GM23338 (cell line): ENCODE measurements at regions not wholly inside any gene's neighbourhood (a gene's known extent, or its start where the extent isn't known, plus 50 kb on each side); places are given as distances from the start of the nearest gene placed in this dataset.

ENCODE experiments used
- ATAC-seq: fragments of 200-7000 bp; cut with Tn5 transposase; 3 replicates; pipeline ENCODE4 v1.9.1; 2020
- DNase-seq: peaks from one replicate; pipeline ENCODE4 v3.0.0-alpha.2; 2015; ENCODE audit warnings: low spot score
- H2AFZ ChIP-seq: fragments of 200-600 bp; sonication (generic); 2 replicates; pipeline ENCODE4 v1.8.0; 2016; ENCODE audit warnings: antibody characterized with exemption, mild to moderate bottlenecking, moderate library complexity
- H3F3A ChIP-seq: fragments of 200-600 bp; sonication (generic); replicated peaks from 2 replicates; pipeline ENCODE4 v1.8.0; 2017; ENCODE audit warnings: antibody characterized with exemption, mixed run types, low read depth
- H3K27ac ChIP-seq: fragments of 200-600 bp; sonication (generic); 2 replicates; pipeline ENCODE4 v1.6.1; 2016; ENCODE audit warnings: low read depth
- H3K27me3 ChIP-seq: fragments of 200-600 bp; sonication (generic); 2 replicates; pipeline ENCODE4 v1.8.0; 2016; ENCODE audit warnings: mild to moderate bottlenecking, mixed run types, moderate library complexity; ENCODE audit not compliant: insufficient read depth
- H3K36me3 ChIP-seq: fragments of 200-600 bp; sonication (generic); 2 replicates; pipeline ENCODE4 v1.8.0; 2016; ENCODE audit warnings: mild to moderate bottlenecking; ENCODE audit not compliant: insufficient read depth
- H3K4me1 ChIP-seq: fragments of 200-600 bp; sonication (generic); 2 replicates; pipeline ENCODE4 v1.8.0; 2016; ENCODE audit warnings: mild to moderate bottlenecking, moderate library complexity; ENCODE audit not compliant: insufficient read depth
- H3K4me2 ChIP-seq: fragments of 200-600 bp; sonication (generic); 2 replicates; pipeline ENCODE4 v1.7.1; 2017; ENCODE audit warnings: mixed run types
- H3K4me3 ChIP-seq: fragments of 200-600 bp; sonication (generic); 2 replicates; pipeline ENCODE4 v1.6.1; 2016; ENCODE audit warnings: mixed run types
- H3K79me2 ChIP-seq: fragments of 200-600 bp; sonication (generic); replicated peaks from 2 replicates; pipeline ENCODE4 v1.8.0; 2017; ENCODE audit warnings: mild to moderate bottlenecking; ENCODE audit not compliant: insufficient read depth
- H3K9me2 ChIP-seq: fragments of 200-600 bp; sonication (generic); 2 replicates; pipeline ENCODE4 v1.8.0; 2017; ENCODE audit not compliant: insufficient read depth
- H4K20me1 ChIP-seq: fragments of 200-600 bp; sonication (generic); replicated peaks from 2 replicates; pipeline ENCODE4 v1.8.0; 2017; ENCODE audit warnings: mild to moderate bottlenecking; ENCODE audit not compliant: insufficient read depth
- H3K27ac Mint-ChIP-seq: 2 replicates; pipeline ENCODE4 v1.8.0; 2020; ENCODE audit warnings: inconsistent platforms, mild to moderate bottlenecking, moderate library complexity, mixed read lengths
- H3K27me3 Mint-ChIP-seq: 3 replicates; pipeline ENCODE4 v1.8.0; 2022; ENCODE audit warnings: low read depth, mild to moderate bottlenecking, moderate library complexity, mixed read lengths, inconsistent platforms; ENCODE audit not compliant: insufficient read depth, poor library complexity
- H3K36me3 Mint-ChIP-seq: 3 replicates; pipeline ENCODE4 v1.8.0; 2021; ENCODE audit warnings: low read depth, mild to moderate bottlenecking, inconsistent platforms, moderate library complexity, mixed read lengths
- H3K4me1 Mint-ChIP-seq: 3 replicates; pipeline ENCODE4 v1.8.0; 2020; ENCODE audit warnings: mild to moderate bottlenecking, inconsistent platforms, mixed read lengths
- H3K4me3 Mint-ChIP-seq: 3 replicates; pipeline ENCODE4 v1.8.0; 2021; ENCODE audit warnings: moderate library complexity, mild to moderate bottlenecking, inconsistent platforms, mixed read lengths
- H3K9me3 Mint-ChIP-seq: 3 replicates; pipeline ENCODE4 v1.8.0; 2020; ENCODE audit warnings: moderate library complexity, mild to moderate bottlenecking, inconsistent platforms, mixed read lengths
- CREB1 ChIP-seq: fragments of 250-450 bp; sonication (Bioruptor Pico); IDR thresholded peaks from 2 replicates; pipeline ENCODE4 v1.5.0; 2020; ENCODE audit warnings: low read depth, mild to moderate bottlenecking, moderate library complexity
- EZH2 ChIP-seq: fragments of 200-600 bp; sonication (generic); IDR thresholded peaks from one replicate; pipeline ENCODE4 v1.8.0; 2017; ENCODE audit warnings: antibody characterized with exemption, mild to moderate bottlenecking, low read depth; ENCODE audit not compliant: unreplicated experiment
- EZH2phosphoT487 ChIP-seq: fragments of 200-600 bp; sonication (generic); IDR thresholded peaks from one replicate; pipeline ENCODE4 v1.8.1; 2018; ENCODE audit warnings: antibody characterized with exemption; ENCODE audit not compliant: unreplicated experiment
- JUNB ChIP-seq: IDR thresholded peaks from one replicate; pipeline ENCODE4 v1.6.1; 2016; ENCODE audit warnings: antibody characterized with exemption; ENCODE audit not compliant: unreplicated experiment
- NANOG ChIP-seq: IDR thresholded peaks from 2 replicates; pipeline ENCODE4 v1.6.1; 2016; ENCODE audit warnings: antibody characterized with exemption, borderline replicate concordance
- POLR2AphosphoS5 ChIP-seq: IDR thresholded peaks from 2 replicates; pipeline ENCODE4 v1.6.1; 2016; ENCODE audit warnings: antibody characterized with exemption, low read depth
- STAT1 ChIP-seq: IDR thresholded peaks from one replicate; pipeline ENCODE4 v1.6.1; 2016; ENCODE audit warnings: antibody characterized with exemption; ENCODE audit not compliant: unreplicated experiment
- ZNF114 ChIP-seq: fragments of 250-450 bp; sonication (Bioruptor Pico); IDR thresholded peaks from 2 replicates; pipeline ENCODE4 v1.5.0; 2020; ENCODE audit warnings: mild to moderate bottlenecking, moderate library complexity
- ZNF331 ChIP-seq: fragments of 250-450 bp; sonication (Bioruptor Pico); IDR thresholded peaks from 2 replicates; pipeline ENCODE4 v1.5.0; 2020; ENCODE audit warnings: low read depth, mild to moderate bottlenecking, moderate library complexity
- TF ChIP-seq, protein P1 (sequence below): fragments of 250-450 bp; sonication (Bioruptor Pico); IDR thresholded peaks from 2 replicates; pipeline ENCODE4 v1.5.0; 2020; ENCODE audit warnings: mild to moderate bottlenecking, moderate library complexity
- TF ChIP-seq, protein P2 (sequence below): IDR thresholded peaks from one replicate; pipeline ENCODE4 v1.6.1; 2018; ENCODE audit warnings: antibody characterized with exemption; ENCODE audit not compliant: unreplicated experiment
- TF ChIP-seq, protein P3 (sequence below): IDR thresholded peaks from 2 replicates; pipeline ENCODE4 v1.6.1; 2016; ENCODE audit warnings: antibody characterized with exemption
- TF ChIP-seq, protein P4 (sequence below), 2 experiments: fragments of 200-600 bp in 1 of 2; sonication (generic) in 1 of 2; conservative IDR thresholded peaks; 2 replicates each; pipeline versions ENCODE4 v1.5.1 to v1.6.1; 2016 to 2017; ENCODE audit warnings: antibody characterized with exemption in 2 of 2, low read depth in 2 of 2, mild to moderate bottlenecking in 2 of 2, moderate library complexity in 1 of 2

DNA sequence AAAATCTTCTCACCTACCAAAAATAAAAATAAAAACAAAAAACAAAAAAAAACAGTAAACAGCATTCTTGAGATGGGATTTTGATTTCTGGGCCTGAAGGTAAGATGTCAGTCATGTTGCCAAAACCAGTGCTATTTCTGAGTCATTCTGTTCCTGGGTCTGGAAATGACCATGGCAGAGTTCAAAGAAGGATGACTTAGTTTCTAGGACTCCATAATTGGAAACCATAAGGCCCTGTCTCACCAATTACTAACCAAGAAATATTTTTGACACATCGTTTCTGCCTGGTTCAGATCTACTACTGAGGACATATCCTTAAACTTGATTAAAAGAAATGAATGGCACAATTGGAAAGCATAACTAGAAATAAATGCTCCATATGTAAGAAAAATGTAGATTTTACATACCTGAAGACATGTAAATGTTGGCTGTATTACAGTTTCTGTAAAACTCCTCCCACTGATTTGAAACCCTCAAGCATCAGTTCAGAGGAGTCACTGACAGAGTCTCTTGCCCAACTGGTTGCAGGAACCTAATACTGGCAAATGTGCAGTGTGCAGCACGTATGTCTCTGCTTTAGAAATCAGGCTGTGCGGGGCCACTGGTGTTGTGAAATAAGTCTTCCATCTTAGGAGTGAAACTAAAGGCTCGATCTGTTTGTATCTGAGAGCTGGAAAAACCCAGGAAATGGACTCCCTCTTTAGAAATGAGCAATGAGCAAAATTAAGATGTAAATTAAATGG is 84.8 kb upstream of the EGR2 start:
- Histone ChIP-seq H3K9me2 (peaks cover 11% of the 10 kb centered on the region; the same call in 1 of the 2 replicates), H3K4me1 (no peaks in the 10 kb centered on the region), H3K4me2 (no peak overlapping the region), H4K20me1 (no peaks in the 10 kb centered on the region), H3F3A (no peaks in the 10 kb centered on the region), H3K4me3 (no peak overlapping the region), H2AFZ (no peak overlapping the region), H3K36me3 (no peaks in the 10 kb centered on the region), H3K79me2 (no peaks in the 10 kb centered on the region), H3K27me3 (no peaks in the 10 kb centered on the region), H3K27ac (no peak overlapping the region)
- ATAC-seq (no peak), DNase-seq (no peak)
- no peak overlapping the region for H3K27ac Mint-ChIP-seq
- peaks cover 4% of the 10 kb centered on the region; the same call in 1 of the 3 replicates for H3K4me1 Mint-ChIP-seq
- H3K36me3 Mint-ChIP-seq = no peaks in the 10 kb centered on the region; the same call in 2 of the 3 replicates
- no peak overlapping the region for H3K4me3 Mint-ChIP-seq
- no peaks in the 10 kb centered on the region for H3K27me3 Mint-ChIP-seq
- TF ChIP-seq NANOG (no peak), CREB1 (CRISPR knock-in tag) (no peak), ZNF331 (no peak), POLR2AphosphoS5 (no peak), EZH2phosphoT487 (no peak), ZNF114 (no peak), STAT1 (no peak), EZH2 (no peak), JUNB (no peak)
- TF ChIP-seq, protein P1, sequence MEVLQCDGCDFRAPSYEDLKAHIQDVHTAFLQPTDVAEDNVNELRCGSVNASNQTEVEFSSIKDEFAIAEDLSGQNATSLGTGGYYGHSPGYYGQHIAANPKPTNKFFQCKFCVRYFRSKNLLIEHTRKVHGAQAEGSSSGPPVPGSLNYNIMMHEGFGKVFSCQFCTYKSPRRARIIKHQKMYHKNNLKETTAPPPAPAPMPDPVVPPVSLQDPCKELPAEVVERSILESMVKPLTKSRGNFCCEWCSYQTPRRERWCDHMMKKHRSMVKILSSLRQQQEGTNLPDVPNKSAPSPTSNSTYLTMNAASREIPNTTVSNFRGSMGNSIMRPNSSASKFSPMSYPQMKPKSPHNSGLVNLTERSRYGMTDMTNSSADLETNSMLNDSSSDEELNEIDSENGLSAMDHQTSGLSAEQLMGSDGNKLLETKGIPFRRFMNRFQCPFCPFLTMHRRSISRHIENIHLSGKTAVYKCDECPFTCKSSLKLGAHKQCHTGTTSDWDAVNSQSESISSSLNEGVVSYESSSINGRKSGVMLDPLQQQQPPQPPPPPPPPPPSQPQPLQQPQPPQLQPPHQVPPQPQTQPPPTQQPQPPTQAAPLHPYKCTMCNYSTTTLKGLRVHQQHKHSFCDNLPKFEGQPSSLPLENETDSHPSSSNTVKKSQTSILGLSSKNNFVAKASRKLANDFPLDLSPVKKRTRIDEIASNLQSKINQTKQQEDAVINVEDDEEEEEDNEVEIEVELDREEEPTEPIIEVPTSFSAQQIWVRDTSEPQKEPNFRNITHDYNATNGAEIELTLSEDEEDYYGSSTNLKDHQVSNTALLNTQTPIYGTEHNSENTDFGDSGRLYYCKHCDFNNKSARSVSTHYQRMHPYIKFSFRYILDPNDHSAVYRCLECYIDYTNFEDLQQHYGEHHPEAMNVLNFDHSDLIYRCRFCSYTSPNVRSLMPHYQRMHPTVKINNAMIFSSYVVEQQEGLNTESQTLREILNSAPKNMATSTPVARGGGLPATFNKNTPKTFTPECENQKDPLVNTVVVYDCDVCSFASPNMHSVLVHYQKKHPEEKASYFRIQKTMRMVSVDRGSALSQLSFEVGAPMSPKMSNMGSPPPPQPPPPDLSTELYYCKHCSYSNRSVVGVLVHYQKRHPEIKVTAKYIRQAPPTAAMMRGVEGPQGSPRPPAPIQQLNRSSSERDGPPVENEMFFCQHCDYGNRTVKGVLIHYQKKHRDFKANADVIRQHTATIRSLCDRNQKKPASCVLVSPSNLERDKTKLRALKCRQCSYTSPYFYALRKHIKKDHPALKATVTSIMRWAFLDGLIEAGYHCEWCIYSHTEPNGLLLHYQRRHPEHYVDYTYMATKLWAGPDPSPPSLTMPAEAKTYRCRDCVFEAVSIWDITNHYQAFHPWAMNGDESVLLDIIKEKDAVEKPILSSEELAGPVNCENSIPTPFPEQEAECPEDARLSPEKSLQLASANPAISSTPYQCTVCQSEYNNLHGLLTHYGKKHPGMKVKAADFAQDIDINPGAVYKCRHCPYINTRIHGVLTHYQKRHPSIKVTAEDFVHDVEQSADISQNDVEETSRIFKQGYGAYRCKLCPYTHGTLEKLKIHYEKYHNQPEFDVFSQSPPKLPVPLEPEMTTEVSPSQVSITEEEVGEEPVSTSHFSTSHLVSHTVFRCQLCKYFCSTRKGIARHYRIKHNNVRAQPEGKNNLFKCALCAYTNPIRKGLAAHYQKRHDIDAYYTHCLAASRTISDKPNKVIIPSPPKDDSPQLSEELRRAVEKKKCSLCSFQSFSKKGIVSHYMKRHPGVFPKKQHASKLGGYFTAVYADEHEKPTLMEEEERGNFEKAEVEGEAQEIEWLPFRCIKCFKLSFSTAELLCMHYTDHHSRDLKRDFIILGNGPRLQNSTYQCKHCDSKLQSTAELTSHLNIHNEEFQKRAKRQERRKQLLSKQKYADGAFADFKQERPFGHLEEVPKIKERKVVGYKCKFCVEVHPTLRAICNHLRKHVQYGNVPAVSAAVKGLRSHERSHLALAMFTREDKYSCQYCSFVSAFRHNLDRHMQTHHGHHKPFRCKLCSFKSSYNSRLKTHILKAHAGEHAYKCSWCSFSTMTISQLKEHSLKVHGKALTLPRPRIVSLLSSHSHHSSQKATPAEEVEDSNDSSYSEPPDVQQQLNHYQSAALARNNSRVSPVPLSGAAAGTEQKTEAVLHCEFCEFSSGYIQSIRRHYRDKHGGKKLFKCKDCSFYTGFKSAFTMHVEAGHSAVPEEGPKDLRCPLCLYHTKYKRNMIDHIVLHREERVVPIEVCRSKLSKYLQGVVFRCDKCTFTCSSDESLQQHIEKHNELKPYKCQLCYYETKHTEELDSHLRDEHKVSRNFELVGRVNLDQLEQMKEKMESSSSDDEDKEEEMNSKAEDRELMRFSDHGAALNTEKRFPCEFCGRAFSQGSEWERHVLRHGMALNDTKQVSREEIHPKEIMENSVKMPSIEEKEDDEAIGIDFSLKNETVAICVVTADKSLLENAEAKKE = no peak
- TF ChIP-seq, protein P2, sequence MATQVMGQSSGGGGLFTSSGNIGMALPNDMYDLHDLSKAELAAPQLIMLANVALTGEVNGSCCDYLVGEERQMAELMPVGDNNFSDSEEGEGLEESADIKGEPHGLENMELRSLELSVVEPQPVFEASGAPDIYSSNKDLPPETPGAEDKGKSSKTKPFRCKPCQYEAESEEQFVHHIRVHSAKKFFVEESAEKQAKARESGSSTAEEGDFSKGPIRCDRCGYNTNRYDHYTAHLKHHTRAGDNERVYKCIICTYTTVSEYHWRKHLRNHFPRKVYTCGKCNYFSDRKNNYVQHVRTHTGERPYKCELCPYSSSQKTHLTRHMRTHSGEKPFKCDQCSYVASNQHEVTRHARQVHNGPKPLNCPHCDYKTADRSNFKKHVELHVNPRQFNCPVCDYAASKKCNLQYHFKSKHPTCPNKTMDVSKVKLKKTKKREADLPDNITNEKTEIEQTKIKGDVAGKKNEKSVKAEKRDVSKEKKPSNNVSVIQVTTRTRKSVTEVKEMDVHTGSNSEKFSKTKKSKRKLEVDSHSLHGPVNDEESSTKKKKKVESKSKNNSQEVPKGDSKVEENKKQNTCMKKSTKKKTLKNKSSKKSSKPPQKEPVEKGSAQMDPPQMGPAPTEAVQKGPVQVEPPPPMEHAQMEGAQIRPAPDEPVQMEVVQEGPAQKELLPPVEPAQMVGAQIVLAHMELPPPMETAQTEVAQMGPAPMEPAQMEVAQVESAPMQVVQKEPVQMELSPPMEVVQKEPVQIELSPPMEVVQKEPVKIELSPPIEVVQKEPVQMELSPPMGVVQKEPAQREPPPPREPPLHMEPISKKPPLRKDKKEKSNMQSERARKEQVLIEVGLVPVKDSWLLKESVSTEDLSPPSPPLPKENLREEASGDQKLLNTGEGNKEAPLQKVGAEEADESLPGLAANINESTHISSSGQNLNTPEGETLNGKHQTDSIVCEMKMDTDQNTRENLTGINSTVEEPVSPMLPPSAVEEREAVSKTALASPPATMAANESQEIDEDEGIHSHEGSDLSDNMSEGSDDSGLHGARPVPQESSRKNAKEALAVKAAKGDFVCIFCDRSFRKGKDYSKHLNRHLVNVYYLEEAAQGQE = no peak
- TF ChIP-seq, protein P3, sequence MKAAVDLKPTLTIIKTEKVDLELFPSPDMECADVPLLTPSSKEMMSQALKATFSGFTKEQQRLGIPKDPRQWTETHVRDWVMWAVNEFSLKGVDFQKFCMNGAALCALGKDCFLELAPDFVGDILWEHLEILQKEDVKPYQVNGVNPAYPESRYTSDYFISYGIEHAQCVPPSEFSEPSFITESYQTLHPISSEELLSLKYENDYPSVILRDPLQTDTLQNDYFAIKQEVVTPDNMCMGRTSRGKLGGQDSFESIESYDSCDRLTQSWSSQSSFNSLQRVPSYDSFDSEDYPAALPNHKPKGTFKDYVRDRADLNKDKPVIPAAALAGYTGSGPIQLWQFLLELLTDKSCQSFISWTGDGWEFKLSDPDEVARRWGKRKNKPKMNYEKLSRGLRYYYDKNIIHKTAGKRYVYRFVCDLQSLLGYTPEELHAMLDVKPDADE = no peak
- TF ChIP-seq, protein P4, sequence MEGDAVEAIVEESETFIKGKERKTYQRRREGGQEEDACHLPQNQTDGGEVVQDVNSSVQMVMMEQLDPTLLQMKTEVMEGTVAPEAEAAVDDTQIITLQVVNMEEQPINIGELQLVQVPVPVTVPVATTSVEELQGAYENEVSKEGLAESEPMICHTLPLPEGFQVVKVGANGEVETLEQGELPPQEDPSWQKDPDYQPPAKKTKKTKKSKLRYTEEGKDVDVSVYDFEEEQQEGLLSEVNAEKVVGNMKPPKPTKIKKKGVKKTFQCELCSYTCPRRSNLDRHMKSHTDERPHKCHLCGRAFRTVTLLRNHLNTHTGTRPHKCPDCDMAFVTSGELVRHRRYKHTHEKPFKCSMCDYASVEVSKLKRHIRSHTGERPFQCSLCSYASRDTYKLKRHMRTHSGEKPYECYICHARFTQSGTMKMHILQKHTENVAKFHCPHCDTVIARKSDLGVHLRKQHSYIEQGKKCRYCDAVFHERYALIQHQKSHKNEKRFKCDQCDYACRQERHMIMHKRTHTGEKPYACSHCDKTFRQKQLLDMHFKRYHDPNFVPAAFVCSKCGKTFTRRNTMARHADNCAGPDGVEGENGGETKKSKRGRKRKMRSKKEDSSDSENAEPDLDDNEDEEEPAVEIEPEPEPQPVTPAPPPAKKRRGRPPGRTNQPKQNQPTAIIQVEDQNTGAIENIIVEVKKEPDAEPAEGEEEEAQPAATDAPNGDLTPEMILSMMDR (conservative IDR thresholded peaks at IDR 0.05; ENCODE audit: low read depth in 2 of 2) = no peak
- peaks cover 2% of the 10 kb centered on the region; the same call in 2 of the 3 replicates for H3K9me3 Mint-ChIP-seq
